ENCODE measurements at regions not wholly inside any gene's neighbourhood (a gene's known extent, or its start where the extent isn't known, plus 50 kb on each side); places are given as distances from the start of the nearest gene placed in this dataset.

- no peak overlapping the region for H3K4me2 ChIP-seq (ENCODE audit: insufficient read depth in 1 of 2, low read depth in 2 of 2, low read length in 2 of 2)
- no peak for DNase-seq (ENCODE audit: low read depth in 1 of 2, low spot score in 2 of 2)
- FAIRE-seq = no peak
- H2BK20ac ChIP-seq (ENCODE audit: low read length) = no peak overlapping the region
- H2BK12ac ChIP-seq (ENCODE audit: low read depth, low read length) = no peak overlapping the region
- no peak overlapping the region for H4K91ac ChIP-seq (replicated peaks; ENCODE audit: insufficient read length, low read length)
- H3K4ac ChIP-seq (replicated peaks; ENCODE audit: insufficient read length, low read depth, low read length) = no peak overlapping the region
- WGBS, 2 experiments (ENCODE audit: extremely low coverage in 1 of 2, insufficient coverage in 1 of 2, insufficient read length in 1 of 2, insufficient replicate concordance in 2 of 2, low coverage in 1 of 2, low lambda C conversion rate in 2 of 2, missing lambda C conversion rate in 1 of 2) = 93% methylated on average over 8 of the region's 8 CpGs; no CpG with 5 or more reads in 1 of the 2 experiments
- TF ChIP-seq YY1 (IDR thresholded peaks at IDR 0.05; ENCODE audit: low read depth, low read length) (no peak), TAF1 (IDR thresholded peaks at IDR 0.05; ENCODE audit: low read depth, low read length) (no peak), EZH2 (IDR thresholded peaks at IDR 0.05; ENCODE audit: low read depth, low read length, severe bottlenecking) (no peak), KDM4A (IDR thresholded peaks at IDR 0.05; ENCODE audit: low read depth, low read length, severe bottlenecking) (no peak), CHD1 (IDR thresholded peaks at IDR 0.05; ENCODE audit: low read depth, low read length) (no peak), CEBPB (IDR thresholded peaks at IDR 0.05; ENCODE audit: low read depth, low read length) (no peak), RXRA (IDR thresholded peaks at IDR 0.05; ENCODE audit: insufficient read depth, low read depth, low read length) (no peak), CREB1 (IDR thresholded peaks at IDR 0.05) (no peak), SIRT6 (IDR thresholded peaks at IDR 0.05; ENCODE audit: low read length) (no peak), CBX8 (IDR thresholded peaks at IDR 0.05; ENCODE audit: borderline replicate concordance, low read depth, low read length) (no peak), ZNF274 (IDR thresholded peaks at IDR 0.05; ENCODE audit: borderline replicate concordance, extremely low read depth, low read length) (no peak), RFX5 (IDR thresholded peaks at IDR 0.05; ENCODE audit: borderline replicate concordance, low read depth, low read length) (no peak)
- H3K18ac ChIP-seq (ENCODE audit: extremely low read depth, low read length) = no peak overlapping the region
- H4K5ac ChIP-seq (ENCODE audit: insufficient read length, low read depth, low read length) = no peak overlapping the region
- no peak overlapping the region for H3K4me3 ChIP-seq (ENCODE audit: extremely low read depth in 1 of 4, insufficient read depth in 2 of 4, low read depth in 3 of 4, low read length in 4 of 4)
- H3K9me3 ChIP-seq (ENCODE audit: insufficient read depth in 2 of 2, low read depth in 1 of 2, low read length in 1 of 2) = no peaks in the 10 kb centered on the region
- no peaks in the 10 kb centered on the region for H3K27me3 ChIP-seq (replicated peaks in 1 of 4; ENCODE audit: control insufficient read depth in 3 of 4, extremely low read depth in 1 of 4, insufficient read depth in 3 of 4, low read length in 3 of 4)
- no peak overlapping the region for H2AFZ ChIP-seq (ENCODE audit: low read length)
- no peaks in the 10 kb centered on the region for H3K23me2 ChIP-seq (ENCODE audit: low read depth, low read length)
- no peak overlapping the region for H3K27ac ChIP-seq (ENCODE audit: low read depth, low read length)
- no peak overlapping the region for H3K14ac ChIP-seq (ENCODE audit: insufficient read length)
- no peaks in the 10 kb centered on the region for H3K4me1 ChIP-seq (replicated peaks in 1 of 4; ENCODE audit: control insufficient read depth in 3 of 4, insufficient read depth in 4 of 4, low read length in 3 of 4)
- no peak overlapping the region for H3K23ac ChIP-seq (ENCODE audit: insufficient read length)
- POLR2A ChIA-PET (ENCODE audit: partially characterized antibody) = no interaction called here
- H4K8ac ChIP-seq (ENCODE audit: extremely low read depth, insufficient read depth, low read length) = no peak overlapping the region
- no peak overlapping the region for H3K9ac ChIP-seq (replicated peaks in 1 of 4; ENCODE audit: extremely low read depth in 1 of 4, low read depth in 3 of 4, low read length in 3 of 4)
- H2BK5ac ChIP-seq (ENCODE audit: low read depth, low read length) = no peak overlapping the region
- no peaks in the 10 kb centered on the region for H3K36me3 ChIP-seq (ENCODE audit: control insufficient read depth in 2 of 4, insufficient read depth in 4 of 4, low read length in 3 of 4)
- H4K20me1 ChIP-seq (replicated peaks in 1 of 2; ENCODE audit: control insufficient read depth in 1 of 2, insufficient read depth in 2 of 2, low read length in 2 of 2) = no peaks in the 10 kb centered on the region
- H2BK15ac ChIP-seq (ENCODE audit: low read length) = no peak overlapping the region
- no peak overlapping the region for H3K56ac ChIP-seq (replicated peaks; ENCODE audit: insufficient read length, low read depth, low read length)
- no peaks in the 10 kb centered on the region for H3K79me2 ChIP-seq (ENCODE audit: control insufficient read depth in 1 of 2, insufficient read depth in 2 of 2, low read length in 2 of 2)
- no peak overlapping the region for H2BK120ac ChIP-seq (replicated peaks; ENCODE audit: low read depth, low read length)
- CTCF ChIA-PET (ENCODE audit: partially characterized antibody) = interaction anchor here (0.8 to 3.1 kb wide), 5 partner anchors 9 to 35 kb away, joined by 3 to 24 read pairs (median 4); no protein-coding TSS in a partner anchor
- no peak overlapping the region for H2AK5ac ChIP-seq (ENCODE audit: low read depth, low read length)
- no peaks in the 10 kb centered on the region for H3K79me1 ChIP-seq (ENCODE audit: low read depth, low read length)
Observed at GRCh38 chr16:73226675-73227074, 178.7 kb upstream of the ZFHX3 start.

Data from H1 (cell line).